NCI-H345 (cell line): ENCODE measurements at regions not wholly inside any gene's neighbourhood (a gene's known extent, or its start where the extent isn't known, plus 50 kb on each side); places are given as distances from the start of the nearest gene placed in this dataset.
A peak's percentile ranks its signal among the peaks of the same experiment; 100 is the strongest.
"Not testable (repeated sequence)": the region's sequence is repeated elsewhere in the genome, so short reads cannot be mapped to it uniquely, and the experiment has no call there.

Source experiments
- DNase-seq: peaks from one replicate; lab custom pipeline; 2025; lab: John Stamatoyannopoulos, UW

- DNase-seq, result no peak
These were observed 247.7 kb upstream of the RFX3 start for GRCh38 chr9:3773362-3774060.

GRCh38 chr9:3769646-3770045 lies 243.8 kb upstream of the RFX3 start:
- no peak for DNase-seq

- DNase-seq, result no peak
These were observed 243.1 kb upstream of the RFX3 start for GRCh38 chr9:3768712-3769457.

GRCh38 chr9:3768286-3768685 lies 242.5 kb upstream of the RFX3 start:
- DNase-seq, result no peak

GRCh38 chr9:3762076-3762475 lies 236.3 kb upstream of the RFX3 start:
- DNase-seq, result no peak

- peak; percentile 0 for DNase-seq
These were observed 234.2 kb upstream of the RFX3 start for GRCh38 chr9:3760031-3760430.

- no peak for DNase-seq
These were observed 233.2 kb upstream of the RFX3 start for GRCh38 chr9:3758816-3759576.

- DNase-seq, result no peak
These were observed 230.3 kb upstream of the RFX3 start for GRCh38 chr9:3756071-3756470.

- no peak for DNase-seq
These were observed 225.4 kb upstream of the RFX3 start for GRCh38 chr9:3751125-3751758.

GRCh38 chr9:3750321-3750720 lies 224.5 kb upstream of the RFX3 start:
- DNase-seq, result no peak

GRCh38 chr9:3746296-3747275 lies 220.8 kb upstream of the RFX3 start:
- no peak for DNase-seq

GRCh38 chr9:3743901-3744413 lies 218.2 kb upstream of the RFX3 start:
- DNase-seq, result no peak

- no peak for DNase-seq
These were observed 216.8 kb upstream of the RFX3 start for GRCh38 chr9:3742586-3742985.

GRCh38 chr9:3741729-3742128 lies 215.9 kb upstream of the RFX3 start:
- DNase-seq, result no peak

GRCh38 chr9:3740690-3741419 lies 215.1 kb upstream of the RFX3 start:
- DNase-seq, result no peak

GRCh38 chr9:3736161-3736560 lies 210.4 kb upstream of the RFX3 start:
- DNase-seq, result no peak

- no peak for DNase-seq
These were observed 209.4 kb upstream of the RFX3 start for GRCh38 chr9:3735251-3735650.

- DNase-seq, result not testable (repeated sequence)
These were observed 207.9 kb upstream of the RFX3 start for GRCh38 chr9:3733527-3734262.

GRCh38 chr9:3733039-3733408 lies 207.2 kb upstream of the RFX3 start:
- DNase-seq, result no peak
